ENCODE measurements at regions not wholly inside any gene's neighbourhood (a gene's known extent, or its start where the extent isn't known, plus 50 kb on each side); places are given as distances from the start of the nearest gene placed in this dataset.
"Not testable (repeated sequence)": the region's sequence is repeated elsewhere in the genome, so short reads cannot be mapped to it uniquely, and the experiment has no call there.

DNA sequence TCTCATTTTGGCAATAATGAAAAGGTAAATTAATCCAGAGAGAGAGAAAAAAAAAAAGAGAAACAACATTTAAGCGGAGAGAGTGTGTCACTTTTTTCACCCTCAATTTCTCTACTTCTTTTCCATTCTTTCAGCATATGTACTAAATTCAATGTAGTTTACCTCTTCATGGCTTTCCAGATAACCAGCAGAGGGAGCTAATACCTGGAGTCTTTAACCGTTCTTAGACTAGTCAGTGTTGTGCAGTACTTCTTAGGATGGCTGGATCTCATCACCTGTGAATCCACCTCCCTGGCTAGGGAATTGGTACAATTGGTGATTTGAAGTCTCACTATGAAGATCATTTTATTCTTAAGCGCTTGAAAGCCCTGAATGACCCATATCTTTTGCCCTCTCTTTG, 87.3 kb upstream of the HSFY2 start:
- not testable (repeated sequence) for H3K27ac ChIP-seq (ENCODE audit: low read depth, low read length); H2AFZ ChIP-seq (ENCODE audit: low read length, unreplicated experiment); H3K79me2 ChIP-seq (ENCODE audit: control insufficient read depth, insufficient read depth, low read length, unreplicated experiment); H3K4me1 ChIP-seq (ENCODE audit: control insufficient read depth, insufficient read depth, low read length, unreplicated experiment); H3K4me3 ChIP-seq (ENCODE audit: low read depth, low read length); H3K27me3 ChIP-seq (ENCODE audit: insufficient read depth, low read length); H3K36me3 ChIP-seq (ENCODE audit: insufficient read depth, low read length)

- H3K27me3 ChIP-seq (ENCODE audit: insufficient read depth, low read length); H3K79me2 ChIP-seq (ENCODE audit: control insufficient read depth, insufficient read depth, low read length, unreplicated experiment); H2AFZ ChIP-seq (ENCODE audit: low read length, unreplicated experiment); H3K36me3 ChIP-seq (ENCODE audit: insufficient read depth, low read length); H3K4me3 ChIP-seq (ENCODE audit: low read depth, low read length); H3K4me1 ChIP-seq (ENCODE audit: control insufficient read depth, insufficient read depth, low read length, unreplicated experiment); H3K27ac ChIP-seq (ENCODE audit: low read depth, low read length): not testable (repeated sequence)
Measured at GRCh38 chrY:18858484-18859191, 85.1 kb upstream of the HSFY2 start.

DNA sequence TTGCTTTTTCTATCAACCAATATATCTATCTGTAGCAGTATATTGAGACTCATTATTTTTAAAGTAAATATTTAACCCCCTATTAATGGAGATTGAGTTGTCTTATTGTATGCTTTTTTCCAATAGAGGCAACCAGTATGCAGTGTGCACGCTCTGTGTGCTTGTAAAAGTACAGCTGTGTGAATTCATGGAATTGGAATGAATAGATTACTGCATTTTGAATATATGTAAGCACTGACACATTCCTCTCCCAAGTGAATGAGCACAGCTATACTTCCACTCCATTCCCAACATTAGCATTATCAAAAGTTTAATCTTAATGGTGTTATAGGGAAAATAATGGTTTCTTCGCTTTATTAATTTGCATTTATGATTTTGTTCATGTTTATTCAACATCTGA, 81.6 kb upstream of the HSFY2 start:
- H3K4me3 ChIP-seq (ENCODE audit: low read depth, low read length); H3K27ac ChIP-seq (ENCODE audit: low read depth, low read length); H3K27me3 ChIP-seq (ENCODE audit: insufficient read depth, low read length); H2AFZ ChIP-seq (ENCODE audit: low read length, unreplicated experiment); H3K4me1 ChIP-seq (ENCODE audit: control insufficient read depth, insufficient read depth, low read length, unreplicated experiment); H3K79me2 ChIP-seq (ENCODE audit: control insufficient read depth, insufficient read depth, low read length, unreplicated experiment); H3K36me3 ChIP-seq (ENCODE audit: insufficient read depth, low read length): not testable (repeated sequence)

- H2AFZ ChIP-seq (ENCODE audit: low read length, unreplicated experiment); H3K27me3 ChIP-seq (ENCODE audit: insufficient read depth, low read length); H3K27ac ChIP-seq (ENCODE audit: low read depth, low read length); H3K4me3 ChIP-seq (ENCODE audit: low read depth, low read length); H3K79me2 ChIP-seq (ENCODE audit: control insufficient read depth, insufficient read depth, low read length, unreplicated experiment); H3K36me3 ChIP-seq (ENCODE audit: insufficient read depth, low read length); H3K4me1 ChIP-seq (ENCODE audit: control insufficient read depth, insufficient read depth, low read length, unreplicated experiment): not testable (repeated sequence)
Measured at GRCh38 chrY:18853323-18853722, 79.8 kb upstream of the HSFY2 start.

DNA sequence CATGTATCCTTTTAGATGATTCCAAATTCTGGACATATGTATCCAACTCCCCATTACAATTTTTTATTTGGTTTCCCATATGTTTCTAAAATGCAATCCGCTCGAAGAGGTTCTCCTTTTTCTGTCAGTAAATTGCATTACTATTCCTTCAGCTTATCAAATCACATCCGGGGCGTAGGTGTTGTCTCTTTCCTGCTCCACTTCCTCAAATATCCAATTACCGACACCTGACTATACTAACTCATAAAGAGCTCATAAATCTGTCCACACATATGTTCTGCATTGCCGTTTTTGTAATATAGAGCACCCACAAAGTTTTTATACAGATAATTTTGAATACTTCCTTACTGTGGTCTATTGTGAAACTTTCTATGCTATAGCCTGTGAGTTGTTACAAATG, 63.1 kb upstream of the HSFY2 start:
- not testable (repeated sequence) for H3K79me2 ChIP-seq (ENCODE audit: control insufficient read depth, insufficient read depth, low read length, unreplicated experiment); H3K4me1 ChIP-seq (ENCODE audit: control insufficient read depth, insufficient read depth, low read length, unreplicated experiment); H2AFZ ChIP-seq (ENCODE audit: low read length, unreplicated experiment); H3K27ac ChIP-seq (ENCODE audit: low read depth, low read length); H3K27me3 ChIP-seq (ENCODE audit: insufficient read depth, low read length); H3K36me3 ChIP-seq (ENCODE audit: insufficient read depth, low read length); H3K4me3 ChIP-seq (ENCODE audit: low read depth, low read length)

All from ACC112 (cell line).